ENCODE measurements at regions not wholly inside any gene's neighbourhood (a gene's known extent, or its start where the extent isn't known, plus 50 kb on each side); places are given as distances from the start of the nearest gene placed in this dataset.

GRCh38 chr13:99061411-99061810 lies 83.5 kb upstream of the DOCK9 start:
- TF ChIP-seq CTCF (conservative IDR thresholded peaks at IDR 0.05; ENCODE audit: low read depth, low read length) (no peak), SMC3 (IDR thresholded peaks at IDR 0.05; ENCODE audit: low read depth, low read length) (no peak), CEBPB (IDR thresholded peaks at IDR 0.05; ENCODE audit: low read depth, low read length) (no peak), POLR2A (IDR thresholded peaks at IDR 0.05; ENCODE audit: low read depth, low read length) (no peak), FOS (IDR thresholded peaks at IDR 0.05; ENCODE audit: low read depth, low read length) (no peak), RCOR1 (IDR thresholded peaks at IDR 0.05; ENCODE audit: insufficient replicate concordance, low read length) (no peak), MAFK (IDR thresholded peaks at IDR 0.05; ENCODE audit: low read depth, low read length) (no peak), MXI1 (IDR thresholded peaks at IDR 0.05; ENCODE audit: borderline replicate concordance, low read depth, low read length) (no peak)
